ENCODE measurements at regions not wholly inside any gene's neighbourhood (a gene's known extent, or its start where the extent isn't known, plus 50 kb on each side); places are given as distances from the start of the nearest gene placed in this dataset.

DNA sequence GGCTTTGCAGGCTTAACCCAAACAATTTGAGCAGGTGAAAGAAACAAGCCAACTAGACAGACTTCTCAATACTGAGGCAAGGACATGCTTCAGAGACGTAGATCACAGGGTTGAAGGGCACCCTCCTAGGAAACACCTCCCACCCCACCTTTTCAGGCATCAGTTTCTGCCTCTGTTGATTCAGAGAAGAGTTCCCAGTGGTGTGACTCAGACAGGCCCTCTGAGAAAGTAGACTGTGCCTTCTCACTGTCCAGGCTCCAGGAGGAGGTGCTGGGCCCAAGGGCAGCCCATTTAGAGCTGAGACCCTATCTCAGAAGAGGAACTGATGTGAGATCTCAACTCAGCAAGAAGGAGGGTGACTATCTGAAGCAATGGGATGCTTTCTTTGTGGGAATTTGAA lies 108.1 kb downstream of the FAM50B start:
- no peak for TF ChIP-seq POLR2A (IDR thresholded peaks at IDR 0.05)
- TF ChIP-seq, protein P1, sequence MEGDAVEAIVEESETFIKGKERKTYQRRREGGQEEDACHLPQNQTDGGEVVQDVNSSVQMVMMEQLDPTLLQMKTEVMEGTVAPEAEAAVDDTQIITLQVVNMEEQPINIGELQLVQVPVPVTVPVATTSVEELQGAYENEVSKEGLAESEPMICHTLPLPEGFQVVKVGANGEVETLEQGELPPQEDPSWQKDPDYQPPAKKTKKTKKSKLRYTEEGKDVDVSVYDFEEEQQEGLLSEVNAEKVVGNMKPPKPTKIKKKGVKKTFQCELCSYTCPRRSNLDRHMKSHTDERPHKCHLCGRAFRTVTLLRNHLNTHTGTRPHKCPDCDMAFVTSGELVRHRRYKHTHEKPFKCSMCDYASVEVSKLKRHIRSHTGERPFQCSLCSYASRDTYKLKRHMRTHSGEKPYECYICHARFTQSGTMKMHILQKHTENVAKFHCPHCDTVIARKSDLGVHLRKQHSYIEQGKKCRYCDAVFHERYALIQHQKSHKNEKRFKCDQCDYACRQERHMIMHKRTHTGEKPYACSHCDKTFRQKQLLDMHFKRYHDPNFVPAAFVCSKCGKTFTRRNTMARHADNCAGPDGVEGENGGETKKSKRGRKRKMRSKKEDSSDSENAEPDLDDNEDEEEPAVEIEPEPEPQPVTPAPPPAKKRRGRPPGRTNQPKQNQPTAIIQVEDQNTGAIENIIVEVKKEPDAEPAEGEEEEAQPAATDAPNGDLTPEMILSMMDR (IDR thresholded peaks at IDR 0.05) = no peak
